ENCODE measurements at regions not wholly inside any gene's neighbourhood (a gene's known extent, or its start where the extent isn't known, plus 50 kb on each side); places are given as distances from the start of the nearest gene placed in this dataset.

DNA sequence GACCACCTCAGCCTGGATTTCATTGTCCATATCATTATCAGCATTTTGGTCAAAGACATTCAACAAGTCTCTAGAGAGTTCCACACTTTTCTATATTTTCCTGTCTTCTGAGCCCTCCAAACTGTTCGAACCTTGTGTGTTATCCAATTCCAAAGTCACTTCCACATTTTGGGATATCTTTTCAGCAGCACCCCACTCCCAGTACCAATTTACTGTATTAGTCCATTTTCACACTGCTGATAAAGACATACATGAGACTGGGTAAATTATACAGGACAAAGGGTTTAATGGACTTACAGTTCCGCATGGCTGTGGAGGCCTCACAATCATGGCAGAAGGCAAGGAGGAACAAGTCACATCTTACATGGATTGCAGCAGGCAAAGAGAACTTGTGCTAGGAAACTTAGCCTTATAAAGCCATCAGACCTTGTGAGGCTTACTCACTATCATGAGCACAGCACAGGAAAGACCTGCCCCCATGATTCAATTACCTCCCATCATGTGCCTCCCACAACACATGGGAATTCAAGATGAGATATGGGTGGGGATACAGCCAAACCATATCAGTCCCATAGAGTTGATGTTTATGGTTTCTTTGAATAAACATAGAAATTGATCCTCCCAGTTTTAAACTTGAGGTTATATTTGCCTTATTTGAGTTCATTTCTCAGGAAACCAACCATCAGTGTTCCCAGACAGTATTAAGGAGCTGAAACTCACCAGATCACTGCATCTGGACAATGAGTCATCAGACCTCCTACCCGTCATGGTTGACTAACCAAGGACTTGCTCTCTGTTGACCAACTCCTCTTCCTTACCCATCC is 322.7 kb upstream of the DUSP10 start:
- no peak for TF ChIP-seq EP300 (IDR thresholded peaks at IDR 0.05)
- TF ChIP-seq POLR2AphosphoS5 (IDR thresholded peaks at IDR 0.05): no peak
- TF ChIP-seq, protein P1, sequence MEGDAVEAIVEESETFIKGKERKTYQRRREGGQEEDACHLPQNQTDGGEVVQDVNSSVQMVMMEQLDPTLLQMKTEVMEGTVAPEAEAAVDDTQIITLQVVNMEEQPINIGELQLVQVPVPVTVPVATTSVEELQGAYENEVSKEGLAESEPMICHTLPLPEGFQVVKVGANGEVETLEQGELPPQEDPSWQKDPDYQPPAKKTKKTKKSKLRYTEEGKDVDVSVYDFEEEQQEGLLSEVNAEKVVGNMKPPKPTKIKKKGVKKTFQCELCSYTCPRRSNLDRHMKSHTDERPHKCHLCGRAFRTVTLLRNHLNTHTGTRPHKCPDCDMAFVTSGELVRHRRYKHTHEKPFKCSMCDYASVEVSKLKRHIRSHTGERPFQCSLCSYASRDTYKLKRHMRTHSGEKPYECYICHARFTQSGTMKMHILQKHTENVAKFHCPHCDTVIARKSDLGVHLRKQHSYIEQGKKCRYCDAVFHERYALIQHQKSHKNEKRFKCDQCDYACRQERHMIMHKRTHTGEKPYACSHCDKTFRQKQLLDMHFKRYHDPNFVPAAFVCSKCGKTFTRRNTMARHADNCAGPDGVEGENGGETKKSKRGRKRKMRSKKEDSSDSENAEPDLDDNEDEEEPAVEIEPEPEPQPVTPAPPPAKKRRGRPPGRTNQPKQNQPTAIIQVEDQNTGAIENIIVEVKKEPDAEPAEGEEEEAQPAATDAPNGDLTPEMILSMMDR (IDR thresholded peaks at IDR 0.05): no peak
- TF ChIP-seq POLR2A (IDR thresholded peaks at IDR 0.05): no peak
